Neural cell (in vitro differentiated cells): ENCODE measurements at regions not wholly inside any gene's neighbourhood (a gene's known extent, or its start where the extent isn't known, plus 50 kb on each side); places are given as distances from the start of the nearest gene placed in this dataset.

Experiments used
- H2AFZ ChIP-seq: fragments of 200-600, 300-800 bp; sonication (generic), shearing (Covaris generic); 2 replicates; pipeline ENCODE4 v1.6.0; 2014; ENCODE audit warnings: low read depth, mild to moderate bottlenecking, antibody characterized with exemption, low read length, moderate library complexity
- H3F3A ChIP-seq: fragments of 200-600 bp; shearing (Covaris generic); 2 replicates; pipeline ENCODE4 v1.6.1; 2016; ENCODE audit warnings: mild to moderate bottlenecking, moderate library complexity, mixed read lengths, antibody characterized with exemption, low read length; ENCODE audit not compliant: insufficient read depth, poor library complexity, severe bottlenecking
- H3K27ac ChIP-seq: fragments of 200-600, 300-800 bp; sonication (generic), shearing (Covaris generic); 2 replicates; pipeline ENCODE4 v1.5.1; 2014; ENCODE audit warnings: mild to moderate bottlenecking, low read length, moderate library complexity
- H3K27me3 ChIP-seq: fragments of 300-800, 200-600 bp; sonication (generic), shearing (Covaris generic); 2 replicates; pipeline ENCODE4 v1.6.0; 2014; ENCODE audit warnings: mild to moderate bottlenecking, low read depth, low read length, moderate library complexity; ENCODE audit not compliant: insufficient read depth
- H3K36me3 ChIP-seq: fragments of 300-800, 200-600 bp; sonication (generic), shearing (Covaris generic); 2 replicates; pipeline ENCODE4 v1.5.1; 2014; ENCODE audit warnings: mild to moderate bottlenecking, antibody characterized with exemption, low read length, moderate library complexity; ENCODE audit not compliant: insufficient read depth
- H3K4me2 ChIP-seq: fragments of 300-800, 200-600 bp; sonication (generic), shearing (Covaris generic); 2 replicates; pipeline ENCODE4 v1.6.0; 2014; ENCODE audit warnings: mild to moderate bottlenecking, low read length
- H3K4me3 ChIP-seq: fragments of 300-800, 200-600 bp; sonication (generic), shearing (Covaris generic); 2 replicates; pipeline ENCODE4 v1.5.1; 2014; ENCODE audit warnings: mild to moderate bottlenecking, low read length, moderate library complexity
- H3K79me2 ChIP-seq: fragments of 200-600 bp; shearing (Covaris generic); replicated peaks from 2 replicates; pipeline ENCODE4 v1.6.0; 2014; ENCODE audit warnings: mild to moderate bottlenecking, low read length, moderate library complexity; ENCODE audit not compliant: insufficient read depth
- H3K9ac ChIP-seq: fragments of 300-800, 200-600 bp; sonication (generic), shearing (Covaris generic); 2 replicates; pipeline ENCODE4 v1.6.1; 2016; ENCODE audit warnings: mild to moderate bottlenecking, low read length, mixed read lengths
- H3K9me2 ChIP-seq: fragments of 200-600 bp; shearing (Covaris generic); 2 replicates; pipeline ENCODE4 v1.6.1; 2016; ENCODE audit warnings: mild to moderate bottlenecking, low read length, mixed read lengths; ENCODE audit not compliant: insufficient read depth
- H3K9me3 ChIP-seq: fragments of 200-600, 300-800 bp; sonication (generic), shearing (Covaris generic); 2 replicates; pipeline ENCODE4 v1.6.1; 2016; ENCODE audit warnings: mild to moderate bottlenecking, mixed run types, low read length, moderate library complexity, mixed read lengths
- H4K20me1 ChIP-seq: fragments of 200-600 bp; shearing (Covaris generic); 2 replicates; pipeline ENCODE4 v1.6.1; 2016; ENCODE audit warnings: mild to moderate bottlenecking, mixed run types; ENCODE audit not compliant: insufficient read depth
- CTCF ChIP-seq: fragments of 450-650 bp; IDR thresholded peaks from 2 replicates; pipeline ENCODE4 v1.5.1; 2014; ENCODE audit warnings: antibody characterized with exemption, mild to moderate bottlenecking, moderate library complexity; ENCODE audit not compliant: poor library complexity, severe bottlenecking
- EP300 ChIP-seq: fragments of 450-650 bp; conservative IDR thresholded peaks from 2 replicates; pipeline ENCODE4 v1.6.1; 2014; ENCODE audit warnings: antibody characterized with exemption, mild to moderate bottlenecking, moderate library complexity; ENCODE audit not compliant: poor library complexity, severe bottlenecking
- EZH2 ChIP-seq: fragments of 200-600, 300-800 bp; shearing (Covaris generic), sonication (generic); IDR thresholded peaks from 2 replicates; pipeline ENCODE4 v1.6.1; 2014; ENCODE audit warnings: antibody characterized with exemption, low read length, borderline replicate concordance, mild to moderate bottlenecking; ENCODE audit not compliant: insufficient read depth, poor library complexity, severe bottlenecking
- MXI1 ChIP-seq: fragments of 450-650 bp; conservative IDR thresholded peaks from 2 replicates; pipeline ENCODE4 v1.6.1; 2014; ENCODE audit warnings: antibody characterized with exemption, mild to moderate bottlenecking; ENCODE audit not compliant: poor library complexity, severe bottlenecking
- POLR2AphosphoS5 ChIP-seq: IDR thresholded peaks from 2 replicates; pipeline ENCODE4 v1.6.1; 2012
- RAD21 ChIP-seq: fragments of 450-650 bp; conservative IDR thresholded peaks from 2 replicates; pipeline ENCODE4 v1.6.1; 2014; ENCODE audit warnings: antibody characterized with exemption, mild to moderate bottlenecking, moderate library complexity
- REST ChIP-seq: IDR thresholded peaks from 2 replicates; pipeline ENCODE4 v1.6.1; 2012; ENCODE audit warnings: borderline replicate concordance
- SMC3 ChIP-seq: fragments of 450-650 bp; conservative IDR thresholded peaks from 2 replicates; pipeline ENCODE4 v1.6.1; 2014; ENCODE audit warnings: antibody characterized with exemption, mild to moderate bottlenecking, moderate library complexity; ENCODE audit not compliant: poor library complexity
- TAF1 ChIP-seq: IDR thresholded peaks from 2 replicates; pipeline ENCODE4 v1.6.1; 2012; ENCODE audit warnings: low read depth

DNA sequence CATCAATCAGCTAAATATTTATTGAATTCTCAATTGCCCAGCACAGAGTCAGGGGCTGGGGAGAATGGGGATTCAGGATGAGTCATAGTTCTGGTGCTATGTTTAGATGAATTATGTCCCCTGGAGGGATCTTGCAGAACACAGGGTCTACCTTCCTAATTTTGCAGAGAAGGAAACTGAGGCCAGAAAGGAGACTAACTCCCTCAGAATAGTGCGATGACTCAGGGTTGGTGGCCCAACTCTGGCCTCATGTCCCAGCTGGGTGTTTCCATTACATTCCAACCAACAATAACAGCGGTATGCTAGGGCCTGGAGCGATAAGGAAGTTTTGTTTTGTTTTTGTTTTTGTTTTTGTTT, 270.9 kb downstream of the TLE3 start:
- no peak overlapping the region for H3K9ac ChIP-seq
- H3F3A ChIP-seq, result peaks cover 7% of the 10 kb centered on the region
- H3K9me2 ChIP-seq, result no peaks in the 10 kb centered on the region
- no peak overlapping the region for H3K27ac ChIP-seq
- no peak for TF ChIP-seq TAF1
- no peak for TF ChIP-seq SMC3
- TF ChIP-seq POLR2AphosphoS5, result no peak
- TF ChIP-seq RAD21, result no peak
- TF ChIP-seq CTCF, result no peak
- TF ChIP-seq REST, result no peak
- TF ChIP-seq MXI1, result no peak
- TF ChIP-seq EP300, result no peak
- no peak for TF ChIP-seq EZH2
- H3K27me3 ChIP-seq, result no peaks in the 10 kb centered on the region
- no peaks in the 10 kb centered on the region for H3K79me2 ChIP-seq
- no peaks in the 10 kb centered on the region for H4K20me1 ChIP-seq
- H3K36me3 ChIP-seq, result no peaks in the 10 kb centered on the region
- no peak overlapping the region for H3K4me2 ChIP-seq
- no peak overlapping the region for H2AFZ ChIP-seq
- no peaks in the 10 kb centered on the region for H3K9me3 ChIP-seq
- no peak overlapping the region for H3K4me3 ChIP-seq

DNA sequence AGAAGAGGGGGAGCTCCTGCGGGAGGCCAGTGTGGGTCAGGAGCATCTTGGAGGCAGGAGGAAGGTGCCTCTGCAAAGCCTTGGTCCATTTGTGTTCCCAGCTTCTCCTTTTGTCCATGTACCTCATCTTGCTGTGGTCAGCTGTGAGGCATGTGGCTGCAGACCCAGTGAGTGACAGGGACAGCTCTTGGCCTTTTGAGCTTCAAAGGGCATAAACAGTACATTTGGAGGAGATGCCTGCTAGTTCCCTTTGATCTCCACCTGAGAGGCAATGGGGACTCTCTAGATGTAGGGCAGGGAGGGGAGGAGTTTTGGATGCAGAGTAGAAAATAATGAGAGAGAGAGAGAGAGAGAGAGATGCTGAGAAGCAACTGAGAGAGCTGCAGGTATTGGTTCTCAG, 270.0 kb downstream of the TLE3 start:
- H3F3A ChIP-seq, result peaks cover 7% of the 10 kb centered on the region
- H3K36me3 ChIP-seq, result no peaks in the 10 kb centered on the region

More for the DNA sequence above, 270.0 kb downstream of the TLE3 start:
- H3K4me3 ChIP-seq, result no peak overlapping the region
- no peak overlapping the region for H3K27ac ChIP-seq
- H3K79me2 ChIP-seq, result no peaks in the 10 kb centered on the region
- H3K9me2 ChIP-seq, result no peaks in the 10 kb centered on the region
- H3K27me3 ChIP-seq, result no peaks in the 10 kb centered on the region
- H3K9me3 ChIP-seq, result no peaks in the 10 kb centered on the region
- TF ChIP-seq CTCF (no peak), RAD21 (no peak), EP300 (no peak), TAF1 (no peak), POLR2AphosphoS5 (no peak), EZH2 (no peak), REST (no peak), MXI1 (no peak), SMC3 (no peak)
- H3K9ac ChIP-seq, result no peak overlapping the region
- no peak overlapping the region for H3K4me2 ChIP-seq
- H4K20me1 ChIP-seq, result no peaks in the 10 kb centered on the region
- no peak overlapping the region for H2AFZ ChIP-seq
